AG04449 (cell line): ENCODE measurements at regions not wholly inside any gene's neighbourhood (a gene's known extent, or its start where the extent isn't known, plus 50 kb on each side); places are given as distances from the start of the nearest gene placed in this dataset.

ENCODE experiments used
- CTCF ChIA-PET: fragments of 350-600 bp; formaldehyde crosslinking; extraction: SDS; loops from one replicate; lab custom pipeline; 2021; ENCODE audit warnings: antibody characterized with exemption; lab: Yijun Ruan, JAX
- POLR2A ChIA-PET: fragments of 400-600, 350-600 bp; formaldehyde crosslinking; extraction: SDS; loops from one replicate; lab custom pipeline; 2020; ENCODE audit warnings: antibody characterized with exemption, inconsistent platforms; lab: Yijun Ruan, JAX
- DNase-seq: peaks from one replicate; pipeline ENCODE4 v3.0.0-alpha.2; 2010; ENCODE audit warnings: low read depth, low spot score
- H3K4me3 ChIP-seq: 2 replicates; pipeline ENCODE4 v1.5.1; 2011; ENCODE audit warnings: low read depth, mild to moderate bottlenecking, control low read depth, low read length
- TF ChIP-seq, protein P1 (sequence below): IDR thresholded peaks from one replicate; pipeline ENCODE4 v1.5.1; 2011; ENCODE audit warnings: mild to moderate bottlenecking, moderate library complexity, low read length, control low read depth, inconsistent platforms; ENCODE audit not compliant: insufficient read depth; ENCODE audit errors: missing control alignments

DNA sequence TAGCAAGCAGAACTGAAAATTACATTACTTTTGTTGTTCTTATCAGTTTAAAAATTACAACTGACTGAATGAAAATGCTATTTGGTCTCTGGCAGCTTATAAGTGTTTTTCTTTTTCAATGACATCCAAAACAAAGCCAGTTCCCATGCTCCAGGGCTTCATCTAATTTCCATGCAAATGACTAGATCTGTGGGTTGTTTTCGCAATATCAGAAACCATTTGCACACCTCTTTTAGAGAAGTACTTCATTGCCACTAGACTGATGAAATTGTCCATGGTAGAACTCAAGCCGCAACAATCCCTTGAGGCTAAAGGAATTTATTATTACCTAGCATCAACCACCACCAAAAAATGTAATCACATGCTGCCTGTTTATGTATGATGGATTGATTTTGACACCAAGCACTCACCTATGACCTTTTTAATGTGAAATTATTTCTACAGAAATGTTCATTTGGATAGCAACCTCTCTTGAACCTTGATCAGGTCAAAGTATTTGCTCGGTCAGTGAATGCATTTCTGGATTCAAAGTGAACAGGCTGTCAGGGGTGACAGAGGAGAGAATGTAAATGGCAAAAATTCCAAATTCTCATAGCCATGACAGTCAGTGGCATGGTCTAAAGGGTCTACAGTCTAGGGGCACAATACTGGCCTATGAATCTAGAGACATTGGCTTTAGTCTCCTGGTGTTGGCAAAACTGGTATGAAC, 769.3 kb downstream of the SORCS1 start:
- ChIA-PET POLR2A (no interaction called here), CTCF (no interaction called here)

DNA sequence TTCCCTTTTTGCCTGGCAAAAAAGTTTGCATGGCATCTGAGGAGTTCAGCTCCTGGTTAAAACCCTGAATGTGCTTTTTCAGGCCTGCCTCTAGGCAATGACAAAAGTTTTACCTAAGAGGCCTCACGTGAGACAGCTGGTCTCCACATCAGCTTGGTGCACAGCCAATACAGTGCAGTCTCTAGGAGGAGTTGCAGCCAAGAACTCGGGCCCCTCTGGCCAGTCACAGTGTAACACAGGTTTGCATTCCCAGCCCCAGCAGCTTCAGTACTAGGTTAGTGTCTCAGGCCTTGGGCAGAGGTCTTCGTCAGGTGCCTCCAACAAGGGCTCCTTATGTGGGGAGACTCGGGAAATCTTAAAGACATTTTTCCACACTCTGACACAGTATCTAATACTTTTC, 771.7 kb downstream of the SORCS1 start:
- no peak overlapping the region for H3K4me3 ChIP-seq
- no peak for DNase-seq
- ChIA-PET POLR2A (no interaction called here), CTCF (no interaction called here)
- TF ChIP-seq, protein P1, sequence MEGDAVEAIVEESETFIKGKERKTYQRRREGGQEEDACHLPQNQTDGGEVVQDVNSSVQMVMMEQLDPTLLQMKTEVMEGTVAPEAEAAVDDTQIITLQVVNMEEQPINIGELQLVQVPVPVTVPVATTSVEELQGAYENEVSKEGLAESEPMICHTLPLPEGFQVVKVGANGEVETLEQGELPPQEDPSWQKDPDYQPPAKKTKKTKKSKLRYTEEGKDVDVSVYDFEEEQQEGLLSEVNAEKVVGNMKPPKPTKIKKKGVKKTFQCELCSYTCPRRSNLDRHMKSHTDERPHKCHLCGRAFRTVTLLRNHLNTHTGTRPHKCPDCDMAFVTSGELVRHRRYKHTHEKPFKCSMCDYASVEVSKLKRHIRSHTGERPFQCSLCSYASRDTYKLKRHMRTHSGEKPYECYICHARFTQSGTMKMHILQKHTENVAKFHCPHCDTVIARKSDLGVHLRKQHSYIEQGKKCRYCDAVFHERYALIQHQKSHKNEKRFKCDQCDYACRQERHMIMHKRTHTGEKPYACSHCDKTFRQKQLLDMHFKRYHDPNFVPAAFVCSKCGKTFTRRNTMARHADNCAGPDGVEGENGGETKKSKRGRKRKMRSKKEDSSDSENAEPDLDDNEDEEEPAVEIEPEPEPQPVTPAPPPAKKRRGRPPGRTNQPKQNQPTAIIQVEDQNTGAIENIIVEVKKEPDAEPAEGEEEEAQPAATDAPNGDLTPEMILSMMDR = no peak

More for the DNA sequence above, 769.3 kb downstream of the SORCS1 start:
- TF ChIP-seq, protein P1 = no peak
- no peak for DNase-seq
- no peak overlapping the region for H3K4me3 ChIP-seq

DNA sequence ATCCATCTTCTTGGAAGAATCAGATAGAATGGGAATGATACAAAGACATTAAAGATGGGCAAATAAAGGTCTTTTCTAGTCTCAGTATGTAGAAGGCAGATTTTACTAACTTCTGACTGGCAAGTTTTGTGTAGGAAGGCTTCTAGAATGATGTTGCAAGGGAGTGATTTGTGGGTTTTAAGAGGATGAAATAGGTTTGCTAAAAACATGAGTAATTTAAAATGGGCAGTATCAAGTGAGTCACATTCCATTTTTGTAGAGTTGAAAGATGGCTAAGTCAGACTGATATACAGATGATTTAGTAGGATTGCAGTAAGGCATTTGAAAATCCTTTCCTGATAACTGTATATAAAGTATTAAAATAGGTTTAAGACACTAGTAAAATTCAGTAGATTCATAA, 777.4 kb downstream of the SORCS1 start:
- ChIA-PET POLR2A (no interaction called here), CTCF (no interaction called here)
- DNase-seq = no peak
- TF ChIP-seq, protein P1 = no peak
- no peak overlapping the region for H3K4me3 ChIP-seq

DNA sequence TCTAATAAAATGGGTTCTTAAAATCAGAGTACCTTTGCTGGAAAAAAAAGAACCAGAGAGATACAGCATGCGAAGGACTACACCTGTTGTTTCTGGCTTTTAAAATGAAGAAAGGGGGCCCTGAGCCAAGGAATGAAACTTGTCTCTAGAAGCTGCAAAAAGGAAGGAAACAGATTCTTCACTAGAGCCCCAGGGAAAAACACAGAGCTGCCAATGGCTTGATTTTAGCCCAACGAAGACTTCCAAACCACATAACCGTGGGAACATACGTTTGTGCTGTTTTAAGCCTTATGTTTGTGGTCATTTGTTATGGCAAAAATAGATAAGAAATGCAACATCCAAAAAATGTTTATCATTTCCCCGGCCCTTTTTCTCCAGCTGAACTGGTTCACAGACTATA, 780.0 kb downstream of the SORCS1 start:
- H3K4me3 ChIP-seq = no peak overlapping the region
- POLR2A ChIA-PET = no interaction called here
- CTCF ChIA-PET = no interaction called here
- TF ChIP-seq, protein P1 = no peak
- DNase-seq = no peak

DNA sequence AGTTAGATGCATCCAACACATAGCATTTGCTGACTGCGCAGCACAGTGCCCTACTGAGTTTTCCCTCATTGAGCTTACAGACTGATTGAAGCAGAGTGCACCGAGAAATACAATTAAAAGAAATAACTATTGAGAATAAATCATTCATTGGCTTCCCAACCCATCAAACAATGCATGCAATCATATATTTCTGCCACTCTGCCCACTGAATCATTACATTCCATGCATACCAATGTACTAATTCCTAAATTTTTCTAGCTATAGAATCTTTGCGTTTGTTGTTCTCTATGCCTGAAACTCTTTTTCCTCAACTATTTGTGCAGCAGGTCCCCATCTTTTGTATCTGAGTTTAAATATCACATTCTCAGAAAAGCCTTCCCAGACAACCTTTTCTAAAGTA, 783.8 kb downstream of the SORCS1 start:
- ChIA-PET POLR2A (no interaction called here), CTCF (interaction anchor here (0.8 to 1.6 kb wide), 3 partner anchors 21 to 191 kb away, joined by 3 to 5 read pairs (median 3); no protein-coding TSS in a partner anchor)
- H3K4me3 ChIP-seq = no peak overlapping the region
- TF ChIP-seq, protein P1 = no peak
- DNase-seq = no peak

DNA sequence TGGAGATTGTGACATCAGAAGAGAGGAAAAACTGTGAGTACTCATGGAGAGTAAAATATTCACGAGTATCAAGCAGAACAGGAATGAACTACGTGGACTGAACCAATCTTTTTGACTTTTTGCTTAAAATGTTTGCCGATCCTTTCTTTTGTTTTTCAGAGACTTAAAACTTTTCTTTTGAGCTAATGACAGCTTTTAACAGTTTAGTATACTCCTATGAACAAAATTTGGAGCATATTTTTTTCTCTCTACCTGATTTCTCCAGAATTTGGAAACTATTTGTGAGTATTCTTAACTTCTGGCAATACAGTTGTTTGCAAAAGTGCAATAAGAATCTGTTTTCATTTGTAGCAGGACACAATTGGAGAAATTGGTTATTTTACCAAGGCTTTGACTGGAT, 786.3 kb downstream of the SORCS1 start:
- H3K4me3 ChIP-seq = no peak overlapping the region
- TF ChIP-seq, protein P1 = no peak
- POLR2A ChIA-PET = no interaction called here
- no peak for DNase-seq
- CTCF ChIA-PET = interaction anchor here (0.9 kb wide), 1 partner anchor 195 kb away, joined by 3 read pairs; no protein-coding TSS in a partner anchor
